GM19238 (cell line): ENCODE measurements at regions not wholly inside any gene's neighbourhood (a gene's known extent, or its start where the extent isn't known, plus 50 kb on each side); places are given as distances from the start of the nearest gene placed in this dataset.
"Not testable (repeated sequence)": the region's sequence is repeated elsewhere in the genome, so short reads cannot be mapped to it uniquely, and the experiment has no call there.

Experiments
- DNase-seq: peaks from one replicate; pipeline ENCODE4 v3.0.0; 2011; ENCODE audit warnings: low spot score; ENCODE audit not compliant: insufficient read length

DNA sequence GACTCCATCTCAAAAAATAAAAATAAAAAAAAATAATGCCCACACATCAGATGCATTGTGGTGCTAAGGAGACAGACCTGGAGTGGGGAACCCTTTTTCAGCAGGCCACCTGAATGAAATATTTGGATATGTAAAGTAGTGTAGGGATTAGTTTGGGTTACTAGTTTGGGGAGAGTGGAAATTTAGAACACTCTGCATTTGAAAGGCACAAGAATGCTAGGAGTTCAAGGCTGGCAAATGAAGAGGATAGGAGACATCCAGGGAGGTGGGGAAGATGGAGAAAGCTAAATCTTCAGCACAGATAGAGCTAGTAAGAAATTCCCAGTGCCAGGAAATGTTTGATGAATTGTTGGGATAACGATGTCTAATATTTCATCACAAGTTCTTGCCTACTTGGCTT is 298.3 kb upstream of the ERCC4 start:
- DNase-seq = no peak

DNA sequence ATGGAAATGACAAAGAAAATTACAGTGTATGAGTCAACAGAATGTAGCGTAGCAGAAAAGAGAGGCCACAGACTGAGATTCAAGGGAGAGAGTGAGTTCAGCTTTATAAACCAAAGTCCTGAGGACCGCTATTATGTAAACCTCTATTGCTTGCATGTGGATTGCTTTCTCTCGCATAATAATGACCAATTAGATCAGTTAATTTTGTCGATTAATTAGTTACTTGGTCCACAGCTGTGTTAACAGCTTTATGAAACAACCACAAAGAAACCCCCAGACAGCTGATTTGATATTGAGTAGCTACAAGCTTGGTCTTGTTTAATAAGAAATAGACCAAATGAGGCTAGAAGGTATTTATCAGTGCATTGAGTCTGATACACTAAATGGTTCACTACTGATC is 291.8 kb upstream of the ERCC4 start:
- no peak for DNase-seq

DNA sequence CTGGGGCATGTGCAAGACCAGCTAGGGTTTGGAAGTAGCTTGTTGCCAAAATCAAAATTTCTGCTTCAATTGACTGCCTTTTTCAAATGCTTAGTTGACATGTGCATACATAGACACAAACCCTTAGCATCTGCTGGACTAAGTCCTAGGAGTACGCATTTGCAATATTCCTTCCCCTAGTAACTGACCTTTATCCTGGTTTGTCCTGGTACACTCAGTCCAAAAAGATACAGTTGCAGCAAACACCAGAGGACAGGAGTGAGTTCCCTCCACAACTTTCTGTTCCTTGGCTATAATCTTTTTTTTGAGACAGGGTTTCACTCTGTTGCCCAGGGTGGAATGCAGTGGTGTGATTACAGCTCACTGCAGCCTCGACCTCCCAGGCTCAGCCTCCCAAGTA is 290.2 kb upstream of the ERCC4 start:
- DNase-seq = no peak

GRCh38 chr16:13630374-13630773 is 289.6 kb upstream of the ERCC4 start:
- no peak for DNase-seq

- no peak for DNase-seq
Measured at GRCh38 chr16:13631213-13631767, 288.7 kb upstream of the ERCC4 start.

GRCh38 chr16:13631916-13632315 is 288.0 kb upstream of the ERCC4 start:
- DNase-seq = no peak

GRCh38 chr16:13632504-13632903 is 287.4 kb upstream of the ERCC4 start:
- not testable (repeated sequence) for DNase-seq

DNA sequence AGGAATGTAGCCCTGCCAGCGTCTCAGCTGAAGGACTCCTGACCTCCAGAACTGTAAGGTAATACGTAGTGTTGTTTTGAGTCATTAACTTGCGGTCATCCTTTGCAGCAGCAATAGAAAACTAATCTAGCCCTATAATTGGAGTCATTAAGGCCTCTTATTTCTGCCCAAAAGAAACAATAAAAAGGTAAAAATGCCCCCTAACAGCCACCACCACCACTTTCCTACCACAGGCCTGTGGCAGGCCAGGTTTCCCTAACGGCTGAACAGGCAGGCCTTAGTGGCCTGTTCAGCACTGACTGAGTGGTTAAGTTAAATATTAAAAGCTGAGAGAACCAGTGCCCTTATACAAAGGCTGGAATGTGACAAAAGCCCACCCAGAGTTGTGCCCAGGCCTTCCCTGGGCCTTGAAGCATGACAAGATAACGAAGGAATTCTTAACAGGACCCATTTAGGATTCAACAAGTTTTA is 286.5 kb upstream of the ERCC4 start:
- no peak for DNase-seq

GRCh38 chr16:13634253-13634652 is 285.7 kb upstream of the ERCC4 start:
- DNase-seq = no peak

DNA sequence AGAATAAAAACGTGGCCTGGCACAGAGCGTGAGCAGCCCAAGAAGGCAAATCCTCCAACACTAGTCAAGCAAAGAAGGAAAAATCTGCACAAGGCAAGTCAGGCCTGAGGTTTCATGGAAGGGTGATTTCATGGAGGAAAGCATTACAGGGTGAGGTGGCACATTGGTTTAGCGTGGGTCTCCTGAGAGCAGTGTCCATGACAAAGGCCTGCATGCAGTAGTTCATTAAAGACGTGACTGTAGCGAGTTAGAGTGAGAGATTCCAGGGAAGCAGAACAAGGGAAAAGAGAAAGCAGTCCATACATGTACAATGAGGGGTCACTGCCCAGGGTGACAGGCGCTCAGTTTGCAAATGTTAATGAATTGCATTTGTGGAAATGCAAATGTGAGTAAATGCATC is 285.0 kb upstream of the ERCC4 start:
- DNase-seq = no peak

DNA sequence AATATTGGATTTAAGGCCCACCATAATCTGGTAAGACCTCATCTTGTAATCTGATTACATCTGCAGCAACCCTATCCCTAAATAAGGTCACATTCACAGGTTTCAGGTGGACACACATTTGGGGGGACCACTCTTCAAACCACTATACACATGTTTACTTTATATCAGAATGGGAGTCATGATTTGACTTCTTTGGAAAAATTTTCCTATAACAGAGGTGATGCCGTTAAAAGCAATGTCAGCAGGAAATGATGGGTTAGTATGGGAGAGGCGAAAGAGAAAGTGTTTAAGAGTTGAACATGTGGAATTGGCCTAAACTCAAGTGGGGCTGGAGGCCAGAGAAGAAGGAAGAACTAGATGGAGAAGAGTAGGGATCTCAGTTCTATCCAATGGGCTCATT is 281.7 kb upstream of the ERCC4 start:
- no peak for DNase-seq

GRCh38 chr16:13643412-13643811 is 276.5 kb upstream of the ERCC4 start:
- no peak for DNase-seq

DNA sequence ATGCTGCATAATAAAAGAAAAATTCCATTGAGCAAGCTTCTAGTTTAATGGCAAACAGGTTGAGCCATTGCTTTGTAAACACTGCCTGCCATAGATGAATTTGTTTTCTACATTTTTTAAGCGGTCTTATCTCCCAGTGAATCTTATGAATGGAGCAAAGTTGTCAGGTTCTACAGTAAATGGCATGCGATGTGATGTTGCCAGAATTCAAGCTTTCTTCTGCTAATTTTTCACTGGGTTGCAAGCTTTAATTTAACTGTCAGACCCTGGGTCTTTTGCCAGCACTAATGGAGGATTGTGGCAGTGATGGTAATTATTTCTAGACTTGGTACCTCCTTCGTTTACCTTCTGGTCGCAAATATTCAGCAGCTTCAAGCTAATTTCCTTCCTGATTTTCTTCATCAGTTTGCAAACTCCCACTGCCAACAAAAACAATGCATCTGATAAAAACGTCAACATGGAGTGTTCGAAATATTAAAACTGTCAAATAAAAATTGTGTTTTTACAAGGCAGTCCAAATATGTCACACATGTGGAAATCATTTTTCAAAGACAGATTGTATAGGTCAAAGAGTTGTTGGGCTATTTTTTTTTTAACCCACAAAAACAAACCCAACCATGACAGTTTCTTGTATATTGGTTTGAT is 274.2 kb upstream of the ERCC4 start:
- no peak for DNase-seq

DNA sequence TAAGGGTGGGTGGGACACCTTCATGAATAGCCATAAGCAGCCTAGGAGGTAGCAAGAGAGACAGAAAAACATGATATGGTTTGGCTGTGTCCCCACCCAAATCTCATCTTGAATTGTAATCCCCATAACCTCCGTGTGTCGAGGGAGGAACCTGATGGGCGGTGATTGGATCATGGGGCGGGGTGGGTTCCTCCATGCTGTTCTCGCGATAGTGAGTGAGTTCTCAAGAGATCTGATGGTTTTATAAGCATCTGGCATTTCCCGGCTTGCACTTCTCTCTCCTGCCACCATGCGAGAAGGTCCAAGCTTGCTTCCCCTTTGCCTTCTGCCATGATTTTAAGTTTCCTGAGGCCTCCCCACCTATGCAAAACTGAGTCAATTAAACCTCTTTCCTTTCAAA is 259.1 kb upstream of the ERCC4 start:
- DNase-seq = no peak

DNA sequence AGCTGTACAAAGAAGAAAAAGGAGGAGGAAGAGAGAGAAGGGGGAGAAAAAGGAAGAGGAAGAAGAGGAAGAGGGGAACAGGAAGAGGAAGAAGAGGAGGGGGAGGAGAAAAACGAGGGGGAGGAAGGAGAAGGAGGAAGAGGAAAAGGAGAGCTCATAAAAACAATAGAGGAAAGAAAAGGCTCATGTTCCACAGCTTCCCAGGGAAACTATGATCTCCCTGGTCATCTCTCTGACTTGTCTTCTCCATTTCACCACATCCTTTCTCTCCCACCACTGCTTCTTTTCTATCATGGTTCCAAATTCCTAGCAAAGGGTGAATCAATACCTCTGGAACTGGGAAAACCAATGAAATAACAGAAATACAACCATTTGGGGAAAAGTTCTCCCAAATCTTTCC is 254.1 kb upstream of the ERCC4 start:
- DNase-seq = no peak

- DNase-seq = no peak
Measured at GRCh38 chr16:13672196-13672595, 247.8 kb upstream of the ERCC4 start.

DNA sequence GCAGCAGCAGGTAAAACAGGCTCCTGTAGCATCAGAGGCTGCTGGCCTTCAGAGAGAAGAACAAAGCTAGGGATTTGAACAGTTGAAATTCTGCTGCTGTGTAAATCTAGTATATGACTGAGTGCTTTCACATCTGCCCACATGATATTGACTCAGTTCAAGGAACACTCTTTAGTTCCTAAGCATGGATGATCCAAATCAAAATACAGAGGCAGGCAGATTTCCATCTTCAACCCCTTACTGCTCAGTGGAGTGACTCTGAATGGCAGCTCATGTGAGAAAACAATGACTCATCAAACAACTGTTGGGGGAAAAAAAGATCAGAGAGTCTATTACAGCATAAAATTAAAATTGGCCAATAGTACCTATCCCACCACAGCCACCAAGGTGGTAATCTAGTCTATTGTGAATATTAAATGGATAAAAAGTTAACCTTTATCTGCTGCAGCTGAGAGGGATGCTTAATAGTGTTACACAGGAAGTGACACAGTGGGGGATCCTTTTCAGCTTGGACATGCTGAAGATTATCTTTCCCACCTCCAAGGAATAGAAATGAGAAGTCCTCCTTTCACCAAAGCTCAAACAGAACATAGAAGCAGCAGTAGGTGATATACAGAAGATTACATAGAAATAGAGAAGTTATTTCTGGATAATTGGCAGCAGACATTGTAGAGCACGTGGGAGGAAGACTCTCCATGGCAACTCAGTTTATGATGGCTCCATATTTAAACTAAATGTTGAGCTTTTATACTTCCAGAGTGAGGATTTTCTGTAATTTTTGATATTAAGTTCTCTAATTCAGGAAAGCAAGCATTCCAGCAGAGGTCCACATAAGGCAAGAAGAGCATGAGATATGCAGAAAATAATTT is 239.7 kb upstream of the ERCC4 start:
- DNase-seq = no peak

DNA sequence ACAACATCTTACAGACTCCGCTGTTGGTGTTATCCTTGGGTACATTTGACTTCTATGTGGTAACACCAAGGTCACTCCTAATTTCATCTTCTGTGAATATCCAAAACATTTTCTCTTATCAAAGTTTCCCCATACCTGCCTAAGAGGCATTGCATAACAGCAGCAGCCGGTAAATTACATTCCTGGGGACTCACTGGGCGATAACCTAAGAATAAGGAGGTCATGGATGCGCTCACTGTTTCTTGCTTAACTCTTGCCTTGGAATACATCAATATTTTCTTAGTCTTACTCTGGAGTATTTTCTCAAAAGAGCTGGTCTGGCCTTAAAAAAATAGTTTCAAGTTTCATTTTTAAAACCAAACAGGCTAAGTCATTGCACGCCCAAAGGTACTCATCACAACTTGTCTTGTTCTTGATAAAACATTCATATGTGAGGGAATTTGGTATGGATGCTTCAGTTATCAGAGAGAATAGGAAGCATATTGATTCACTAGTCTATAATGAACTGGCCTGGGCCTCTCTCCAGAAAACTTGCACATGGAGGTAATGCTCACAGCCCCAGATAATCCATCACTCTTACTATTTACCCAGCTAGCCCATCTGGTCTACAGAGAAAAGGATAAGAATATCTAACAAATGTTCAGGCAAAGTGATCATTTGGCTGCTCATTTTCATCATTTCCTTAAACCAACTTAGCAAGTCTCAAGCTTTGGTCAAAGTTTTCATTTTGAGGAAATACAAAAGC is 235.0 kb upstream of the ERCC4 start:
- DNase-seq = no peak

DNA sequence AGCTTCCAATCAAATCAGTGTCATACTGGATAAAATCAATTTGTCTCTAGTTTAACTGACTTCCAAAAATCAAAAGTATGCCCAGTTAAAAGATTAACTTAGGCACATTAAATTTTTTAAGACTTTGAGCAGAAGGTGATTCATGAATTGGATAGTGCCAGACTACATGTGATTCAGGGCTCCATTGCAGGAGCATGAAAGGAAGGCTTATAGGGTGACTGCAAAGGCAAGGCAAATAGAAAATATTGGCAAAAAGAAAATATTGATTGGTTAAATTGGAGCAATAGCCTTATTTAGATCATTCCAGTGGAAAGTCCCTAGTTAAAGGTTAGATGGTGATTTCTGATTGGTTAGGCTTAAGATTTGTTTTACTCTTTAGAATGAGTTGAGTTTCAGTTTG is 223.9 kb upstream of the ERCC4 start:
- DNase-seq = no peak

DNA sequence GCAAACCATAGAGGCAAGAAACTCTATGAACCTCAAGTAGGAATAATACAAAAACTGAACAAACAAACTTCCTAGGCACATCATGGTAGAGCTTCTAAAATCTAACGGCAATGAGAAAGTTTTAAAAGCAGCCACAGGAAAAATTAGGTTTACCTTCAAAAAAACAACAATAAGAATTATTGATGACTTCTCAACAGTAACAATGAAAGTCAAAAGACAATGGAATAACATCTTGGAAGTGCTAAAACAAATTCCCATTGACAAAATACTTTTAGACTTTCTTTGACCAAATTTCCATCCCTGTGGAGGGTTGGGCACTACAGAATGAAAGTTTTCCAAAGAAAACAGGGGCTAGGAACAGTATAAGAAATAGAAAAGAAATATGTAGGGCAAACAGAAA is 222.9 kb upstream of the ERCC4 start:
- no peak for DNase-seq

DNA sequence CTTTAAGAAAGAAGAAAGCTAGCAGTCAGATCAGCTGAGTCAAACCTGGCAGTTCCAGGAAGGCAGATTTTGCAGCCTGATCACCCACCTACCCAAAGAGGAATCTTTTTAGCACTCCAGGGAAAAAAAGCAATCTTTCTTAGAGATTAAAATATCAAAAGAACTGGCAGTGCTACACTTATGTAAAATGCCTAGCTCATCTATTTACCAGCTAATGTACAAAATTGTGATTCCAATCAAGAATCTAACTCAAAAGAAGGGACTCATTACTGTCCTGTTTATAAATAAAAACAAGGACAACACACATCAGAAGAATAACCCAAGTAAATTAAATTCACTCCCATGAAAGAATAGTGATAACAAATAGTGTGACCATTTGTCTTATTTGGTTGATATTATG is 222.4 kb upstream of the ERCC4 start:
- DNase-seq = no peak

DNA sequence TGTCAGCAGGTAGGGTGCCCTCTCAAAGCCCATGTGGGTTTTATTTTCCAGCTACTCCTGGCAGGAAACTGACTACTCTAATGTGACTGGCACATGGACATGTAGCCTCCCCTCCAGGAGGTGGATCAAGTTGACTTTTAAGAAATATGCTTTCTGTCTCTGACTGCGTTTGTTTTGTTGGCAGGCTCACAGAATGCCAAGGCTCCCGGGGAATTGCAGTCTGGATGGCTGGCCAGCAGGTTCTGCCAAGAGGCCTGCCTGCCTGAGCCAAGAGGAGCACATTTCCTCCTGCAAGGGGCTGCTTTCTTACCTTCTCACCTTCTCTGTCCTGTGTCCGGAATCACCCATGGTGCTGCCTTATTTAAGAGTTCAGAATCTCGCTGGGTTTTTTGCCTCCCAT is 217.3 kb upstream of the ERCC4 start:
- no peak for DNase-seq
